GM18517 (cell line): ENCODE measurements at regions not wholly inside any gene's neighbourhood (a gene's known extent, or its start where the extent isn't known, plus 50 kb on each side); places are given as distances from the start of the nearest gene placed in this dataset.
"Not testable (repeated sequence)": the region's sequence is repeated elsewhere in the genome, so short reads cannot be mapped to it uniquely, and the experiment has no call there.

Experiments
- ATAC-seq: cut with Tn5 transposase; IDR thresholded peaks from one replicate; pipeline ENCODE4 v1.9.1; 2021; ENCODE audit warnings: mild to moderate bottlenecking, moderate library complexity; ENCODE audit not compliant: unreplicated experiment

- ATAC-seq = no peak
Measured at GRCh38 chr7:52616552-52616951, 418.9 kb upstream of the POM121L12 start.

DNA sequence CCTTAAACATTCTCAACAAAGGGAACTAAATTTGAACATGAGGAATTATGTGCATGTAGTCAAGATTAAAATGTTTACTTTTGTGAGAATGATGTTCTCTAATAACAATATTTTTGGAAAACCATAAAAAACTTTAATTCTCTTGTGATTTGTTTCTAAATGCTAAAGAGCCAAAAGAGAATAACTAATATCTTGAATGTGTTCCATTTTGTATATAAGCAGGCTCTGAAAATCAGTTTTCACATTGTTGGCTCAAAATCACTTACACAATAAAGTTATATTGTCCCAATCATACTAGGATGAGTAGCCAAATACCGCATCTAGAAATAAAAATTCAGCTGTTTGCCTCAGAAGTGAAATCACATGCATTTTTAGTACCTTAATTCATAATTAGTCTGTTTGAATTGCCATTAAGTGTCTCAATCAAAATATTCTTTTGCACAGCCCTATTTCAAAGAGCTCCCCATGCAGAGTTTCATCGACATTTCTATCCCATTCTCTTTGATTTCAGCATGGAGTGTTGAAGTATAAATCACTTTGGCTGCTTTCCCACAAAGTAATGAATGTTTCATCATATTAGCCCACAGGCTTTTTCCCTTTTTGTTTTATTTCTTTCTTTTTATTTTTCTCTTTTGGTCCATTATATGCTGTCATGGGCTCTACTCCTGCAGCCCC lies 420.3 kb upstream of the POM121L12 start:
- ATAC-seq = no peak

DNA sequence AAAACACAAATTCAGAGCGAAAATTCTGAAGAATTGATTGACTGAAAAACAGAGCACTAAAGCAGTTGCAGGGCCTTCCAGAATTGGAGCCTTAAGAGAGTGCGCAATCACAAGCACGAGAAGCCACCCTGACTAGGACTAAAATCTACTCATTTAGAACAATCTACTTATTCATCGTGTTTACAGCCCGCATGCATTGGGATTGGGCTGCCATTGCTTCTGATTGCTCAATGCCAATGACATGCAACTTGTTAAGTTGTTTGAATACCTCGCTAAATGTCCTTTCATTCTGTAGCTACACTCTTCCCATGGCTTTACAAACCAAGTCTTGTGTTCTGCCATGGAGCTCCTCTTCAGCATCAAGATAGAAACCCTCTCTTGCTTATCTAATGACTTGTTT lies 425.9 kb upstream of the POM121L12 start:
- ATAC-seq = no peak

- no peak for ATAC-seq
Measured at GRCh38 chr7:52592698-52593097, 442.7 kb upstream of the POM121L12 start.

DNA sequence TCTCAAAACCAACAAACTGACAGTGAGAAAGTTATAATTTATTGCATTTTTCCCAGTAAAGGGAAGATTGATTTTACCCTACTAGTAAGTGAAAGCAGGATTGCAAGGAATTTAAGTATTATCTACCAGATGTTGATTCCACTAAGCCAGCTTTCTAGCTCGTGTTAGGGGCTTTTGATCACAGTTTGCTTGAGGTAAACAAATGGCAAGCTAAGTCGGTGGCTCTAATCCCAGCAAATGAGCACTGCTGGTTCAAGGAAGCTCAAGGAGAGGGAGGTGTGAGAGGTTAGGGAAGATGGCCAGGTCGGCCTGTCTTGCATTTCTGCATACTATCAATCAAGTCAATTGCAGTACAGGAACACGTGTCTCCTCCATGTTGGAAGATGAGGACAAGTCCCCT lies 448.7 kb upstream of the POM121L12 start:
- no peak for ATAC-seq

GRCh38 chr7:52584041-52584440 lies 451.4 kb upstream of the POM121L12 start:
- ATAC-seq = no peak

DNA sequence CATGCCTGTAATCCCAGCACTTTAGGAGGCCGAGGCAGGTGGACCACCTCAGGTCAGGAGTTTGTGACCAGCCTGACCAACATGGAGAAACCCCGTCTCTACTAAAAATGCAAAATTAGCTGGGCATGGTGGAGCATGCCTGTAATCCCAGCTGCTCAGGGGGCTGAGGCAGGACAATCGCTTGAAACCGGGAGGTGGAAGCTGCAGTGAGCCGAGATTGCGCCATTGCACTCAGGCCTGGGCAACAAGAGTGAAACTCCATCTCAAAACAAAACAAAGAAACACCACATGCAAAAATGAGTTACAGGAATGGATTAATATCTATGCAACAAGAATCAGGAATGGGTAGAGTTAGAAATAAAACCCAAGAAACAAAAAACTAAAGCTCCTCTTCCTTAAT lies 462.3 kb upstream of the POM121L12 start:
- ATAC-seq = not testable (repeated sequence)

- ATAC-seq = no peak
Measured at GRCh38 chr7:52571026-52571425, 464.4 kb upstream of the POM121L12 start.

GRCh38 chr7:52569151-52569550 lies 466.3 kb upstream of the POM121L12 start:
- no peak for ATAC-seq

GRCh38 chr7:52565974-52566373 lies 469.5 kb upstream of the POM121L12 start:
- ATAC-seq = no peak

GRCh38 chr7:52555805-52556204 lies 479.6 kb upstream of the POM121L12 start:
- no peak for ATAC-seq

DNA sequence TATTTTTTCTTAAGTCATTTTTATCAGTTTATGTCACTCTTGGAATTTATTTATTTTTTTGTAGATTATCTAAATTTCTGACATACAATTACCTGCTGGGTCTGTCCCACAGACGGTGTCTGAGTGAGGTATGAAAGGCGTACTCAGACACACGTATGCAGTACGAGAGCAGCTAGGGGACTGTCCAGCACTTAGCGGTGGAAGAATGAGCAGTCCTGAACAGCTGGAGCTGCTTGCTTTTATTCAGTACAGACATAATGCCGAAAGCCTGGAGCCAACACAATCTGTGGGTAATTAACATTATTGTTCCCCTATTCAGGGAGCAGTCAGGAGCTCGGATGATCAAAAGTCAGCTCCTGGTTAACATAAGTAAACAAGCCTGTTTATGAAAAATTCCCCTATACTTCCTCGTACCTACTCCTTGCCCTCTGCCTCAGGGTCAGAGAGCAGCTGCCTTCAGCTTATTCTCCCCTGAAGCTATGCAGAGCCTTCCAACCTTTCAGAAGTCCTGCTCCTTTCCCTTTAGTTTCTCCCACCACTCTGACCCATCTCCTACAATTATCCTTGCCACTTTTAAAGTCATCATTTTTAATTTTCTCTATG lies 488.0 kb upstream of the POM121L12 start:
- no peak for ATAC-seq

DNA sequence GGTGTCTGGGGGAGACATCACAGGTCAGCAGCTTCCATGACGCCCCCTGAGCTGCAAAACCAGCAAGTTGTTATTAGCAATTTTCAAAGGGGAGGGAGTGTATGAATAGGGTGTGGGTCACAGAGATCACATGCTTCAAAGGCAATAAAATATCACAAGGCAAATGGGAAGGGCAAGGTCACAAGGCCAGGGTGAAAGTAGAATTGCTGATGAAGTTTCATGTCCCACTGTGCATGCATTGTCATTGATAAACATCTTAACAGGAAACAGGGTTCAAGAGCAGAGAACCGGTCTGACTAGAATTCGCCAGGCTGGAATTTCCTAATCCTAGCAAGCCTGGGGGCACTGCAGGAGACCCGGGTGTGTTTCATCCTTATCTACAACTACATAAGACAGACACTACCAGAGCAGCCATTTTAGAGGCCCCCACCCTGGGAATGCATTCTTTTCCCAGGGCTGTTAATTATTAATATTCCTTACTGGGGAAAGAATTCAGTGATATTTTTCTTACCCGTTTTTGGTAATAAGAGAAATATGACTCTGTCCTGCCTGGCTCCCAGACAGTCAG lies 494.2 kb upstream of the POM121L12 start:
- not testable (repeated sequence) for ATAC-seq

GRCh38 chr7:52540041-52540440 lies 495.4 kb upstream of the POM121L12 start:
- ATAC-seq = no peak

DNA sequence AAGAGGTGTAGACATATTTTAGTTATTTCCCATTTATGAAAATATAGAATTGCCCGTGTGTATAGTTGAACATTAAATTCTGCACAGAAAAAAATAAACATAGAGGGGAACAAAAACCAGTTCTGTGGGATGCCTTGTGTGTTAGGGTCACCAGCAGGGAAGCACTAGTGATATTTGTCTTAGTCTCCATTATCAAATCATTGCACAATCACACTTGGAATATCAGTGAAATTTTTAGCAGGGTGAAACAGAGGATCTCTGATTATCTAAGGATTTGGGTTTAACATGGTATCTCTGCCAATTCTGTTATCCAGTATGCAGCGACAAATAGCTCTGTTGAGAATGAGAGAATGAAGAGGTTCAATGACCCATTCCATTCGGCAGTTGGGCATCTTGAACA lies 496.0 kb upstream of the POM121L12 start:
- ATAC-seq = no peak

- ATAC-seq = no peak
Measured at GRCh38 chr7:52537051-52537450, 498.4 kb upstream of the POM121L12 start.

GRCh38 chr7:52525772-52526341 lies 509.6 kb upstream of the POM121L12 start:
- ATAC-seq = no peak

- ATAC-seq = no peak
Measured at GRCh38 chr7:52518869-52519268, 516.6 kb upstream of the POM121L12 start.

- ATAC-seq = no peak
Measured at GRCh38 chr7:52512656-52513055, 522.8 kb upstream of the POM121L12 start.

- no peak for ATAC-seq
Measured at GRCh38 chr7:52507546-52508255, 527.7 kb upstream of the POM121L12 start.

- no peak for ATAC-seq
Measured at GRCh38 chr7:52506325-52506724, 529.1 kb upstream of the POM121L12 start.

DNA sequence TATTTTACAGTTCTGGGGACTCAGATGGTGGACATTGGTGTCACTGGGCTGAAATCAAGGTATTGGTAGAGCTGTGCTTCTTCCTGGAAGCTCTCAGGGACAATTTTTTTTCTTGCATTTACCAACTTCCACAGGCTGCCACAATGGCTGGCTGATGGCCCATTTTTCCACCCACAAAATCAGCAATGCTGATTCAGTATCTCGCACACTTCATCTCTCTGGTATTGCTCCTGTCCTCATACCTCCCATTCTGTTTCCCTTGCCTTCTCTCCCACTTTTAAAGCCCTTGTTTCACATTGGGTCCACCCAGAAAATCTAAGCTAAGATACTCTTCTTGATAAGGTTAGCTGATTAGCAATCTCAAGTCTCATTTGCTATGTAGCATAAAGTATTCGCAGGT lies 530.9 kb upstream of the POM121L12 start:
- no peak for ATAC-seq
